SHP77 treated with DMSO at 0.1 percent for 48 hours (cell line): ENCODE measurements at regions not wholly inside any gene's neighbourhood (a gene's known extent, or its start where the extent isn't known, plus 50 kb on each side); places are given as distances from the start of the nearest gene placed in this dataset.

ENCODE experiments used
- DNase-seq: peaks from one replicate; lab custom pipeline; 2025; lab: John Stamatoyannopoulos, UW

- DNase-seq, result no peak
Measured at GRCh38 chr1:17904290-17904689, 149.2 kb downstream of the ACTL8 start.

- no peak for DNase-seq
Measured at GRCh38 chr1:17907999-17908398, 152.9 kb downstream of the ACTL8 start.

- no peak for DNase-seq
Measured at GRCh38 chr1:17908945-17909344, 153.8 kb downstream of the ACTL8 start.

GRCh38 chr1:17909634-17910033, 154.5 kb downstream of the ACTL8 start:
- no peak for DNase-seq

GRCh38 chr1:17911791-17912190, 156.7 kb downstream of the ACTL8 start:
- DNase-seq, result no peak

GRCh38 chr1:17912491-17912890, 157.4 kb downstream of the ACTL8 start:
- no peak for DNase-seq

- DNase-seq, result no peak
Measured at GRCh38 chr1:17913326-17914115, 158.4 kb downstream of the ACTL8 start.

GRCh38 chr1:17914131-17914530, 159.0 kb downstream of the ACTL8 start:
- no peak for DNase-seq

- DNase-seq, result no peak
Measured at GRCh38 chr1:17914987-17915386, 159.9 kb downstream of the ACTL8 start.

GRCh38 chr1:17915511-17916197, 160.5 kb downstream of the ACTL8 start:
- DNase-seq, result no peak

GRCh38 chr1:17916702-17917101, 161.6 kb downstream of the ACTL8 start:
- DNase-seq, result no peak

- DNase-seq, result no peak
Measured at GRCh38 chr1:17919525-17920439, 164.6 kb downstream of the ACTL8 start.

GRCh38 chr1:17920881-17921640, 165.9 kb downstream of the ACTL8 start:
- no peak for DNase-seq

GRCh38 chr1:17922833-17923232, 167.7 kb downstream of the ACTL8 start:
- DNase-seq, result peak; percentile 2

- no peak for DNase-seq
Measured at GRCh38 chr1:17923666-17924065, 168.5 kb downstream of the ACTL8 start.

GRCh38 chr1:17924578-17924977, 169.4 kb downstream of the ACTL8 start:
- DNase-seq, result no peak

- DNase-seq, result no peak
Measured at GRCh38 chr1:17925290-17926237, 170.4 kb downstream of the ACTL8 start.

- no peak for DNase-seq
Measured at GRCh38 chr1:17926906-17927305, 171.8 kb downstream of the ACTL8 start.

- no peak for DNase-seq
Measured at GRCh38 chr1:17927952-17928351, 172.8 kb downstream of the ACTL8 start.

- DNase-seq, result no peak
Measured at GRCh38 chr1:17929224-17929623, 174.1 kb downstream of the ACTL8 start.

- no peak for DNase-seq
Measured at GRCh38 chr1:17930635-17931034, 175.5 kb downstream of the ACTL8 start.
